Neural progenitor cell (in vitro differentiated cells): ENCODE measurements at regions not wholly inside any gene's neighbourhood (a gene's known extent, or its start where the extent isn't known, plus 50 kb on each side); places are given as distances from the start of the nearest gene placed in this dataset.

Source experiments
- DNase-seq: peaks from one replicate; pipeline ENCODE4 v3.0.0-alpha.2; 2016; ENCODE audit warnings: low spot score
- H2AFZ ChIP-seq: fragments of 200-600 bp; sonication (generic); replicated peaks from 2 replicates; pipeline ENCODE4 v1.6.1; 2016; ENCODE audit warnings: antibody characterized with exemption
- H3F3A ChIP-seq: fragments of 200-600 bp; sonication (generic); 2 replicates; pipeline ENCODE4 v1.6.1; 2016; ENCODE audit warnings: antibody characterized with exemption, low read depth
- H3K27ac ChIP-seq: fragments of 200-600 bp; sonication (generic); 2 replicates; pipeline ENCODE4 v1.5.1; 2016; ENCODE audit warnings: mild to moderate bottlenecking
- H3K27me3 ChIP-seq: fragments of 200-600 bp; sonication (generic); 2 replicates; pipeline ENCODE4 v1.6.1; 2016; ENCODE audit warnings: mild to moderate bottlenecking, moderate library complexity
- H3K36me3 ChIP-seq: fragments of 200-600 bp; sonication (generic); 2 replicates; pipeline ENCODE4 v1.5.1; 2016
- H3K4me1 ChIP-seq: fragments of 200-600 bp; sonication (generic); 2 replicates; pipeline ENCODE4 v1.6.1; 2016; ENCODE audit warnings: mixed run types
- H3K4me2 ChIP-seq: fragments of 200-600 bp; sonication (generic); 2 replicates; pipeline ENCODE4 v1.6.1; 2016
- H3K4me3 ChIP-seq: fragments of 200-600 bp; sonication (generic); 2 replicates; pipeline ENCODE4 v1.5.1; 2016
- H3K79me2 ChIP-seq: fragments of 200-600 bp; sonication (generic); 2 replicates; pipeline ENCODE4 v1.6.1; 2016; ENCODE audit warnings: low read depth
- H3K9ac ChIP-seq: fragments of 200-600 bp; sonication (generic); 2 replicates; pipeline ENCODE4 v1.6.1; 2016
- H3K9me3 ChIP-seq: fragments of 200-600 bp; sonication (generic); 2 replicates; pipeline ENCODE4 v1.5.1; 2016; ENCODE audit warnings: low read depth
- H4K20me1 ChIP-seq: fragments of 200-600 bp; sonication (generic); 2 replicates; pipeline ENCODE4 v1.6.1; 2016; ENCODE audit warnings: low read depth
- H3K27ac Mint-ChIP-seq: 3 replicates; pipeline ENCODE4 v1.8.0; 2021; ENCODE audit warnings: mixed read lengths
- H3K27me3 Mint-ChIP-seq: 2 replicates; pipeline ENCODE4 v1.8.0; 2022; ENCODE audit warnings: low read depth, mild to moderate bottlenecking, inconsistent platforms, moderate library complexity, mixed read lengths; ENCODE audit not compliant: insufficient read depth
- H3K36me3 Mint-ChIP-seq: 3 replicates; pipeline ENCODE4 v1.8.0; 2021; ENCODE audit warnings: mixed read lengths
- H3K4me1 Mint-ChIP-seq: 3 replicates; pipeline ENCODE4 v1.8.0; 2021; ENCODE audit warnings: mixed read lengths
- H3K4me3 Mint-ChIP-seq: 3 replicates; pipeline ENCODE4 v1.8.0; 2021; ENCODE audit warnings: mild to moderate bottlenecking, moderate library complexity, mixed read lengths
- H3K9me3 Mint-ChIP-seq: 3 replicates; pipeline ENCODE4 v1.8.0; 2020; ENCODE audit warnings: mixed read lengths
- EZH2 ChIP-seq: fragments of 200-600 bp; sonication (generic); IDR thresholded peaks from 2 replicates; pipeline ENCODE4 v1.6.1; 2017; ENCODE audit warnings: antibody characterized with exemption, mild to moderate bottlenecking, moderate library complexity
- EZH2phosphoT487 ChIP-seq: fragments of 200-600 bp; sonication (generic); IDR thresholded peaks from 2 replicates; pipeline ENCODE4 v1.6.1; 2017; ENCODE audit warnings: antibody characterized with exemption
- TF ChIP-seq, protein P1 (sequence below): fragments of 200-600 bp; sonication (generic); IDR thresholded peaks from 2 replicates; pipeline ENCODE4 v1.5.1; 2017; ENCODE audit warnings: antibody characterized with exemption, mild to moderate bottlenecking

DNA sequence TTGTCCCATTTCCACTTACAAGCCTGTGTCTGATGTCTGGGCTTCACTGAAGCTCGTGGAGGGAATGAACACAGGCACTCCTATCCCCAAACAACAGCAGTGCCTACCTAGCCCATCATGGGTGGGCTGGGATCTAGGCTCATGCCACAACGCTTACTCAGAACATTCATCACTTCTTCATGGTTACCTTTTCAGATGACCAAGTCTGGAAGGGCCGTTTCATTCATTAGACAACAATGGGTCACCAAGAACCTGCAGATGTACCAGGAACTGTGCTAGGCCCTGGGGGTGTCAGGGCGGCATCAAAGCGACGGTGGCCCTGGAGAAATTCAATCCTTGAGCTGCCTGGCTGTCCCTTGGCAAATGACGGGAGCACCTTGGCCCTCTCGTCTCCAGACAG, 64.9 kb upstream of the FZD10 start:
- H3K79me2 ChIP-seq: no peaks in the 10 kb centered on the region
- H3K9me3 Mint-ChIP-seq: no peaks in the 10 kb centered on the region
- no peak overlapping the region for H3K4me3 ChIP-seq
- peaks cover 23% of the 10 kb centered on the region for H3K27me3 ChIP-seq
- peaks cover 45% of the 10 kb centered on the region for H3K4me1 Mint-ChIP-seq
- no peaks in the 10 kb centered on the region for H3K36me3 Mint-ChIP-seq
- H3K4me3 Mint-ChIP-seq: no peak overlapping the region
- no peaks in the 10 kb centered on the region for H3K36me3 ChIP-seq
- peak overlapping the region; percentile 24 for H3K27ac Mint-ChIP-seq
- H3F3A ChIP-seq: no peaks in the 10 kb centered on the region
- H3K9me3 ChIP-seq: no peaks in the 10 kb centered on the region
- no peak for DNase-seq
- no peak overlapping the region for H3K4me2 ChIP-seq
- H3K9ac ChIP-seq: no peak overlapping the region
- H3K27ac ChIP-seq: no peak overlapping the region
- H3K4me1 ChIP-seq: no peaks in the 10 kb centered on the region
- TF ChIP-seq EZH2 (no peak), EZH2phosphoT487 (no peak)
- TF ChIP-seq, protein P1, sequence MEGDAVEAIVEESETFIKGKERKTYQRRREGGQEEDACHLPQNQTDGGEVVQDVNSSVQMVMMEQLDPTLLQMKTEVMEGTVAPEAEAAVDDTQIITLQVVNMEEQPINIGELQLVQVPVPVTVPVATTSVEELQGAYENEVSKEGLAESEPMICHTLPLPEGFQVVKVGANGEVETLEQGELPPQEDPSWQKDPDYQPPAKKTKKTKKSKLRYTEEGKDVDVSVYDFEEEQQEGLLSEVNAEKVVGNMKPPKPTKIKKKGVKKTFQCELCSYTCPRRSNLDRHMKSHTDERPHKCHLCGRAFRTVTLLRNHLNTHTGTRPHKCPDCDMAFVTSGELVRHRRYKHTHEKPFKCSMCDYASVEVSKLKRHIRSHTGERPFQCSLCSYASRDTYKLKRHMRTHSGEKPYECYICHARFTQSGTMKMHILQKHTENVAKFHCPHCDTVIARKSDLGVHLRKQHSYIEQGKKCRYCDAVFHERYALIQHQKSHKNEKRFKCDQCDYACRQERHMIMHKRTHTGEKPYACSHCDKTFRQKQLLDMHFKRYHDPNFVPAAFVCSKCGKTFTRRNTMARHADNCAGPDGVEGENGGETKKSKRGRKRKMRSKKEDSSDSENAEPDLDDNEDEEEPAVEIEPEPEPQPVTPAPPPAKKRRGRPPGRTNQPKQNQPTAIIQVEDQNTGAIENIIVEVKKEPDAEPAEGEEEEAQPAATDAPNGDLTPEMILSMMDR: no peak
- H2AFZ ChIP-seq: no peak overlapping the region
- H3K27me3 Mint-ChIP-seq: peaks cover 15% of the 10 kb centered on the region
- H4K20me1 ChIP-seq: no peaks in the 10 kb centered on the region

DNA sequence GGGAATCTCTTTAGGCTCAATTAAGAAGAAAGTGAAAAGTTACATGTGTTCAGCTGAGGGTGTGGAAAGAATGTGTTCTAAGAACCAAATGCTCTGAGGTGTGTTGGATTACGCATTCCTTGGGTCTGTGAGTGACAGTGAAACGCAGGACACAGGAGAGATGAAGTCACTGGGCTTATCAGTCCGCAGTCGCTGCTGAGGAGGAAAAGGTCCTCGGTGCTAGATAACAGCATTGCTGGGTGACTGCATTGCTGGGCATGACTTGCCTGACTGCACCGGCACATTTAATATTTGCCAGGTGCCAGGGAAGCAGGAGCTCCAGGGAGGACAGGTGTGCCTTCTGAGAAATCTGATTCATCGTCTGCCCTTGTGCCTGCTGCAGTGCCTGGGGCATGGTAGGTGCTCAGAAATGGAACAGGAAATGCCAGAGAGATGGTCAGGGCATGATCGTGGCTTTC, 64.4 kb upstream of the FZD10 start:
- H3K4me1 ChIP-seq: no peaks in the 10 kb centered on the region

DNA sequence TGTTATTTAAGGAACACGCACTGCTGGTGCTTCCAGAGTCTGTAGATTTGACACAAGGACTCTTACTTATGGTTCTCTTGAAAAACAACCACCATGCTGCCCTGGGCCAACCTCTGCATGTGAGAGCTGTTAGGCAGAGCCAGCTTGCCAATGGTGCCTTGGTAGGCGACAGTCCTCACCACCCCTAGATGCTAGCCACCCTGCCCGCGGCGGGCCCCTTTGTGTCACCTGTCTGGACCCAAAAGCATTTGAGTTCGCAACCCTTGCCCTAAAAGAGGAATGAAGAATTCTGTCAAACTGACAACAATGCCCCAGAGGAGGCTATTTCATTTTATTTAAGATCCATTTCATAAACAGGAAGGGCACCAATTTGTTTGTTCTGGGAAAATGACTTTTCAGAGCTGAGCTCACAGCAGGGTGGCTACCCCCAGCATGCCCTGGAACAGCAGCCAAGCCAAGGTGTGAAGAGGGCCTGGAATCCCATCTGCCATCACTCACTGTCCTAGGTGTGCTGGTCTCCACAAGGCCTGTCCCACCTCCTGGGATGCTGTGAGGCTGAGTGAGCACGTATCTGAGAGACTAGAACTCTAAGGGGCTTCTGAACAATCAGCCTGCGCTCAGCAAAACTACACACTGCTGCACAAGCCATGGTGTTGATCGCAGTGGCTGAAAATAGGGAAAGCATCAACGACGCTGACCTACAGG, 63.8 kb upstream of the FZD10 start:
- Histone ChIP-seq H3K27ac (no peak overlapping the region), H3K79me2 (no peaks in the 10 kb centered on the region), H3F3A (no peaks in the 10 kb centered on the region), H3K4me3 (no peak overlapping the region), H3K4me1 (no peaks in the 10 kb centered on the region), H3K9ac (no peak overlapping the region), H3K36me3 (no peaks in the 10 kb centered on the region), H3K4me2 (no peak overlapping the region), H2AFZ (no peak overlapping the region), H3K9me3 (no peaks in the 10 kb centered on the region), H3K27me3 (peaks cover 34% of the 10 kb centered on the region), H4K20me1 (no peaks in the 10 kb centered on the region)
- TF ChIP-seq EZH2 (no peak), EZH2phosphoT487 (no peak)
- TF ChIP-seq, protein P1: no peak
- peaks cover 15% of the 10 kb centered on the region for H3K27me3 Mint-ChIP-seq
- DNase-seq: no peak
- H3K36me3 Mint-ChIP-seq: no peaks in the 10 kb centered on the region
- H3K4me1 Mint-ChIP-seq: peaks cover 44% of the 10 kb centered on the region
- H3K27ac Mint-ChIP-seq: no peak overlapping the region
- peak overlapping the region; percentile 41 for H3K4me3 Mint-ChIP-seq
- H3K9me3 Mint-ChIP-seq: peaks cover 2% of the 10 kb centered on the region

More for the DNA sequence above, 64.4 kb upstream of the FZD10 start:
- H3K27me3 ChIP-seq: peaks cover 28% of the 10 kb centered on the region
- H4K20me1 ChIP-seq: no peaks in the 10 kb centered on the region
- H3K9ac ChIP-seq: no peak overlapping the region
- H2AFZ ChIP-seq: no peak overlapping the region
- H3K79me2 ChIP-seq: no peaks in the 10 kb centered on the region
- H3K36me3 ChIP-seq: no peaks in the 10 kb centered on the region
- Mint-ChIP-seq H3K36me3 (no peaks in the 10 kb centered on the region), H3K27ac (peak overlapping the region; percentile 24), H3K9me3 (no peaks in the 10 kb centered on the region), H3K27me3 (peaks cover 15% of the 10 kb centered on the region), H3K4me3 (no peak overlapping the region), H3K4me1 (peaks cover 46% of the 10 kb centered on the region)
- H3K9me3 ChIP-seq: no peaks in the 10 kb centered on the region
- no peak overlapping the region for H3K4me2 ChIP-seq
- no peaks in the 10 kb centered on the region for H3F3A ChIP-seq
- TF ChIP-seq, protein P1: no peak
- TF ChIP-seq EZH2: no peak
- TF ChIP-seq EZH2phosphoT487: no peak
- no peak for DNase-seq
- H3K27ac ChIP-seq: no peak overlapping the region
- no peak overlapping the region for H3K4me3 ChIP-seq
